ENCODE measurements at regions not wholly inside any gene's neighbourhood (a gene's known extent, or its start where the extent isn't known, plus 50 kb on each side); places are given as distances from the start of the nearest gene placed in this dataset.

DNA sequence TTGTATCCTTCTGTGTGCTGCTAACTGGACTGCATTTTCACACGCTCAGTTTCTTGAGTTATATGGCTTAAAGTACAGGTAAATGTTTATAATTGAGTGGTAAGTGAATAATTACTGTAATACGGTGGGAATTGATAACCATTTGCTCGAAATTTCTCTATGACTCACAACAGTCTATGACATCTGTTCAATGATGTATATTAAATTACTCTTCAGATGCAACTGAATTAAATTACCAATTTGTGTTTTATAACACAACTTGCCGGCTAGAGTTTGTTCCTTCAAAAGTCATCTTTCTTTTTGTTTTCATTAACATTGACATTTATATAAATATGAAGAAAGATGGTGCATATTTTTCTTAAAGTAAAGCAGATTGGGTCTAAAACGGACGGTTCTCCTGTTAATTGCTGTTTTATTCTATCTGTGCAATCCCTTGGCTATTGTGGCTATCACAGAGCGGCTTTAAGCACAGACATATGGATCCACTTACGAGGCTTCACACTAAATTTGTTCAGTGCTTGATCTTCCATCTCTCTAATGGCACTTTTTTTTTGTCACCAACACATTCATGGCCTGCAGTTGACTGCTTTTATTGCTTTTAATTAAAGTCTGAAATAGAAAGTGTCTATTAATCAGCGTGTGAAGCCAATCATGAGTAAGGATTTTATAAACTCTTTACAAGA is 1291.6 kb upstream of the SLC10A2 start:
- TF ChIP-seq, protein P1, sequence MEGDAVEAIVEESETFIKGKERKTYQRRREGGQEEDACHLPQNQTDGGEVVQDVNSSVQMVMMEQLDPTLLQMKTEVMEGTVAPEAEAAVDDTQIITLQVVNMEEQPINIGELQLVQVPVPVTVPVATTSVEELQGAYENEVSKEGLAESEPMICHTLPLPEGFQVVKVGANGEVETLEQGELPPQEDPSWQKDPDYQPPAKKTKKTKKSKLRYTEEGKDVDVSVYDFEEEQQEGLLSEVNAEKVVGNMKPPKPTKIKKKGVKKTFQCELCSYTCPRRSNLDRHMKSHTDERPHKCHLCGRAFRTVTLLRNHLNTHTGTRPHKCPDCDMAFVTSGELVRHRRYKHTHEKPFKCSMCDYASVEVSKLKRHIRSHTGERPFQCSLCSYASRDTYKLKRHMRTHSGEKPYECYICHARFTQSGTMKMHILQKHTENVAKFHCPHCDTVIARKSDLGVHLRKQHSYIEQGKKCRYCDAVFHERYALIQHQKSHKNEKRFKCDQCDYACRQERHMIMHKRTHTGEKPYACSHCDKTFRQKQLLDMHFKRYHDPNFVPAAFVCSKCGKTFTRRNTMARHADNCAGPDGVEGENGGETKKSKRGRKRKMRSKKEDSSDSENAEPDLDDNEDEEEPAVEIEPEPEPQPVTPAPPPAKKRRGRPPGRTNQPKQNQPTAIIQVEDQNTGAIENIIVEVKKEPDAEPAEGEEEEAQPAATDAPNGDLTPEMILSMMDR (IDR thresholded peaks at IDR 0.05), result no peak
- no peak for TF ChIP-seq POLR2A (IDR thresholded peaks at IDR 0.05)
- 66 to 70% methylated on average over 9 of the region's 9 CpGs for WGBS, 2 donors
- intact Hi-C loops (cut with DNase I; ENCODE audit: low total_unique reads), result no loop called here
- H3K4me3 ChIP-seq (ENCODE audit: low read depth, poor library complexity, severe bottlenecking), result no peak overlapping the region
- DNase-seq (ENCODE audit: low spot score in 2 of 2), result no peak

DNA sequence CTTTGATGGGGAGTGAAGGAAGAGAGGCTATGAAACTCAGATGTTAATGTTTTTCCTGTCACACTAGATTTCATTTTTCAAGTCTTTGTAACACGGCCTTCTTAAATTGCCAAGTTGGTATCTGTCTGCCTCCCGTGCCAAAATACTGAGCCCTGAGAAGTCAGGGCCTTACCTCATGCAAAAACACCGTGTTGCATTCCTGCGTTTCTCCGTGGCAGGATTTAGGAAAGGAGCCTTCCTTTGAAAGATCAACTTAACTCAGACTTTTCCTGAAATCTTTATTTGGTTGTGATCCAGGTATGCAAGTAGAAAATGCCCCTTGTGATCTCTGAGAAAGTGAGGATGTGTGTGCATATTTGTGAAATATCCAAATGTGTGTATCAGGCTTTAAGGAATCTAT is 1291.0 kb upstream of the SLC10A2 start:
- no peak for DNase-seq (ENCODE audit: low spot score in 2 of 2)
- 27 to 44% methylated on average over 5 of the region's 5 CpGs for WGBS, 2 donors
- TF ChIP-seq POLR2A (IDR thresholded peaks at IDR 0.05), result no peak
- TF ChIP-seq, protein P1 (IDR thresholded peaks at IDR 0.05), result no peak
- H3K4me3 ChIP-seq (ENCODE audit: low read depth, poor library complexity, severe bottlenecking), result no peak overlapping the region
- intact Hi-C loops (cut with DNase I; ENCODE audit: low total_unique reads), result no loop called here

DNA sequence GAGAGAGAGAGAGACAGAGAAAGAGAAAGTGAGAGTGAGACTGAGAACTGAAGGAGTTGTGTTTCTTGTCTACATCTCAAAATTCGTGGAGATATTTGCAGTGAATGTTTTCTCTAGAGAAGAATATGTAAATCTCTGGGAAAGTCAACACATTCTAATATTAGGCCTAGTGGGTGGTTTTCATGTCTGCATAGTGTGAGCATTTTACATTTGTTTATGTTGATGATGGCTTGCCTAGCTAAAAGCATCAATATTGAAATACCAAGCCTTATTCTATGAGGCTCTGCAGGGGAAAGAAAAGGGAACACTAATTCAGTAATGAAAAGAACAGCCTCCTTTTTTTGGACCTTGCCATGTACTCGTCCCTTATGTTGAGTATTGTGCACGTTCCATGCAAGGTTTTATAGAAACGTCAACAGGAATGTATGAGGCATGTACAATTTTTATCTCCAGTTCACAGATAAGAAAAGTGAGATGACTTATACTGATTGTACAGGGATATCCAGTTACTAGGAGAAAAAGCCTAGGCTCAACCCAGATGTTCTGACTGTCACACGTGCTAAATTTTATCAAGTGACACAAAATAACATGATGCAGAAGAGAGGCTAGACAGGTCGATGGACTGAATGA is 1288.9 kb upstream of the SLC10A2 start:
- H3K4me3 ChIP-seq (ENCODE audit: low read depth, poor library complexity, severe bottlenecking), result no peak overlapping the region
- no peak for DNase-seq (ENCODE audit: low spot score in 2 of 2)
- TF ChIP-seq, protein P1 (IDR thresholded peaks at IDR 0.05), result no peak
- no peak for TF ChIP-seq POLR2A (IDR thresholded peaks at IDR 0.05)
- WGBS, 2 donors, result 84 to 88% methylated on average over 6 of the region's 6 CpGs
- intact Hi-C loops (cut with DNase I; ENCODE audit: low total_unique reads), result no loop called here

DNA sequence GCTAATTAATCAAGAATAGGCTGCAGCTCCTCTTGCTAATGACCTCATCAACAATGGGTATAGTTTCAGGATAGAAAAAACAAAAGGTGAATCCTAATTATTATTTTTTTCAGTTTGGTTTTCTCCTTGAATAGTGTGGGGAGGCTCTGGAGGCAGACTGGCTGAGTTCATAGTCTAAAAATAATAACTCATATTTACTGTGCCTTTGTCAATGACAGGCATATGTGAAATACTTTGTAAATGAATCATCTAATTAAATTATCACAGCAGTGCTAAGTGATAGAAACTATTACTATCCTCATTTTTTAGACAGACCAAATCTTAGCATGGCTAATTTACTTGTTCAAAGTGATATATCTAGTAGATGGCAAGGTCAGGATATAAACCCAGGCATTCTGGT is 1261.0 kb upstream of the SLC10A2 start:
- TF ChIP-seq POLR2A (IDR thresholded peaks at IDR 0.05), result no peak
- TF ChIP-seq, protein P1 (IDR thresholded peaks at IDR 0.05), result no peak
- no peak for DNase-seq (ENCODE audit: low spot score in 2 of 2)
- no peak overlapping the region for H3K4me3 ChIP-seq (ENCODE audit: low read depth, poor library complexity, severe bottlenecking)
- intact Hi-C loops (cut with DNase I; ENCODE audit: low total_unique reads), result no loop called here

DNA sequence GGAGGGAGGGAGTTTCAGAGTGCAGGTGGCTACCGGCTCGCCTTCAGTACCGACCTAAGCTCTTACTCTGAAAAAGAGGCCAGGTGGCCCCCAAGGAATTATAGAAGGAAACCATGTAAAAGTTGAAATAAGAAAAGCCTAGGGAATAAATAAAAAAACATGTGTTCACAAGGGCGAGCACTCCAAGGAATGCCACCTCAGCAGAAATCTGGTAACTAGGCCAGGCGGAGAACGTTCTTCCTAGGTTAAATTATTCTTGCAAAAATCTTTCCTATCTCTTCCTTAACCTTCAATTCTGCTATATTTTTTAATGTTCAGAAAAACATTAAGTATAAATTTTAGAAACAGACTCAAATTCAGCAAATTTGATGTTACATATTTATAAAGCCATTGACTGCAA is 1260.3 kb upstream of the SLC10A2 start:
- intact Hi-C loops (cut with DNase I; ENCODE audit: low total_unique reads), result no loop called here
- TF ChIP-seq POLR2A (IDR thresholded peaks at IDR 0.05), result no peak
- TF ChIP-seq, protein P1 (IDR thresholded peaks at IDR 0.05), result no peak
- DNase-seq (ENCODE audit: low spot score in 2 of 2), result no peak
- H3K4me3 ChIP-seq (ENCODE audit: low read depth, poor library complexity, severe bottlenecking), result no peak overlapping the region
- 76 to 80% methylated on average over 6 of the region's 6 CpGs for WGBS, 2 donors

DNA sequence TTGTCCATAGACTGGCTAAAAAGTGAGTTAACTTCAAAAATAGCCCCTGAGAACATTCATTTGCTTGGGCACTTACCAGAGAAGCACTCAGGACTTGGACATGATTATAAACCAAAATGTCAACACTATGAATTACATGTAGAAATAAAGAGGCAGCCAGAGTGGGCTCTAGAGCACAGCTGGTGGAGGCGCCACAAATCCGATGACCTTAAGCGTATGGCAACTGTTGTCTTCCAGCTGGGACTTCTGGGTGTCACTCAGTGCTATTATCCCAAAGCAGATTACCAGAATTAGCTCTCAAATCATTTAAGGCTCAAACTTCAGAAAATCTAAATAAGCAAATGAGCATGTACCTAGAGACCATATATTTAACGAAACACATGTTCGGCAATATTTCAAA is 1255.5 kb upstream of the SLC10A2 start:
- intact Hi-C loops (cut with DNase I; ENCODE audit: low total_unique reads), result no loop called here
- H3K4me3 ChIP-seq (ENCODE audit: low read depth, poor library complexity, severe bottlenecking), result no peak overlapping the region
- WGBS, 2 donors, result 96 to 97% methylated on average over 5 of the region's 5 CpGs
- no peak for DNase-seq (ENCODE audit: low spot score in 2 of 2)
- no peak for TF ChIP-seq POLR2A (IDR thresholded peaks at IDR 0.05)
- TF ChIP-seq, protein P1 (IDR thresholded peaks at IDR 0.05), result no peak

Data from lower leg skin (tissue), 4 donors.